Erythroblast (primary cell): ENCODE measurements at regions not wholly inside any gene's neighbourhood (a gene's known extent, or its start where the extent isn't known, plus 50 kb on each side); places are given as distances from the start of the nearest gene placed in this dataset.
A peak's percentile ranks its signal among the peaks of the same experiment; 100 is the strongest.

Experiments
- DNase-seq, 2 experiments: peaks; one replicate each; lab custom pipeline; 2025; lab: John Stamatoyannopoulos, UW
- GATA1 ChIP-seq: IDR thresholded peaks from 2 replicates; pipeline ENCODE4 v1.6.1; 2011; ENCODE audit warnings: low read depth, mild to moderate bottlenecking, control low read depth, low read length, moderate library complexity
- POLR2A ChIP-seq: IDR thresholded peaks from 2 replicates; pipeline ENCODE4 v1.6.1; 2011; ENCODE audit warnings: mild to moderate bottlenecking, low read length

DNA sequence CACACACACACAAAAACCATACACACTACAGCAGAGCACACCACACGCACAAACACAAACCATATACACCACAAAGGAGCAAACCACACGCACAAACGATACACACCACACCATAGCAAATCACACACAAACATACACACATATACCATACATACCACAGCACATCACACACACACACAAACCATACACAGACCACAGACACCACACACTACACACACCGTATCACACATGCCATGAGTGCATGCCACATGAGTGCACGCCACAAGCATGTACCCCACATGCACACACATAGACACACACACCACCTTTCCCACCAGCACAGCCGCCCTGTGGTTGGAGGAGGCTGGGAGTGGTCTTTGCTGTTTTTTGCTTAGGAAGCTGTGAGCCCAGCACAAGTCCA, 517.1 kb upstream of the MYT1L start:
- TF ChIP-seq GATA1, result no peak
- no peak for TF ChIP-seq POLR2A
- no peak for DNase-seq

DNA sequence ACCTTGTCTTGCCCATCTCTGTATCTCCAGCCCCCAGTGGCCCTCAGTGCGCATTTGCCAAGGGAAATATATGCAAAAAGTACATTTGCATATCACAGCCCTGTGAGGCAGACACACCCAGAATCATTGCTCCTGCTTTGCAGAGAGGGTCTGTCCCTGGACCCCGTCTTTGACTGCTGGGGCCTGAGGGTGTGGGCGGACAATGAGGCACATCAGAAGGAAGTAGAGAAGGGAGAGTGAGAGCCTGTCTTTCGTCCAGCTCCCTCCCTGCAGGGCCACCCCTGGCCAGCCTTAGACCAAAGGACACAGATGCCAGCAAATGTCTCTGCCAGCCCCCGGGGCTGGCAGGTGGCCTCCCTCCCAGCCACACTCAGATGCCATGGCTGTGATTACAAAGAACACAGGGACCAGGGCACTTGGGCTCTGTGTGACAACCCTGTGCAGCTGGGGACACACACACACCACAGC, 516.2 kb upstream of the MYT1L start:
- DNase-seq, result no peak
- TF ChIP-seq POLR2A, result no peak
- TF ChIP-seq GATA1, result no peak

DNA sequence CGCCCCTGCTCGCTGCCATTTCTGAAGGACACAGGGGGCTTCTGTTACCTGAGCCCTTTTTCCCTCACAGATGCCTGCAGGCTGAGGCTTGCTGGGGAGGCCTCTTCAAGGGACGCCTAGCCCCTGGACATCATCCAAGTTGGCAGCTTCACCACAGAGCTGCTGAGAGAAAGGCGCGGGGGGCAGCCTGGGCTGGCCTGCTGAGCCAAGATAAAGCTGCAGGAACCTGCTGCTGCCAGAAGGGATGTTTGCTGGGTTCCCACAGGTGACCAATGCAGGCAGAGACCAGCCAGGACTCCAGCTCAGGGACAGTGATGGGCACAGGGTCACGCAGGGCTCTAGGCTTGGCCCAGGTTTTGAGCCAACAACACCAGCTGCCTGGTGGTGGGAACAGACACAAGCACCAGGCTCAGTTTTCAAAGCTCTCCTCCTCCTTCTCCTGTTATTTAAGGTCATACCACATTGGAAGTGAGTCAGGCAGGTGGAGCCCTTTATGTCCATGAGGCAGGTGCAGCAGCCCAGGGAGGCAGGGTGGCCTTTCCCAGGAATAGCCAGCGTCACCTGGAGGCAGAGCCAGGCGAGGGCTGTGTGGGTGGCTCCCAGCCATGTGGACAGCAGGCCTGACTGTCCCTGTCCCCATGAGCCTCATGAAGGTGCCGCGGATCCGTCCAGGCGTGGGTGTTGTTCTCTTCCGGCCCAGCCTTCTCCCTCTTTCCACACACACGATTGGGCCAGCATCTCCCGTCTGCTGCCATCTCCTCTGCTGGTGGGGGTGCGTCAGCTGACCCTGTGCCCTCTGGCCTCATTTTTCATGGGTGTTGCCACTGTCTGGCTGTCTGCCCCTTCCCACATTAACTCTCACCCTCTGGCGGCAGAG, 515.5 kb upstream of the MYT1L start:
- no peak for TF ChIP-seq GATA1
- peak; percentile 19 for TF ChIP-seq POLR2A
- peak; percentile 2 to 11 for DNase-seq

DNA sequence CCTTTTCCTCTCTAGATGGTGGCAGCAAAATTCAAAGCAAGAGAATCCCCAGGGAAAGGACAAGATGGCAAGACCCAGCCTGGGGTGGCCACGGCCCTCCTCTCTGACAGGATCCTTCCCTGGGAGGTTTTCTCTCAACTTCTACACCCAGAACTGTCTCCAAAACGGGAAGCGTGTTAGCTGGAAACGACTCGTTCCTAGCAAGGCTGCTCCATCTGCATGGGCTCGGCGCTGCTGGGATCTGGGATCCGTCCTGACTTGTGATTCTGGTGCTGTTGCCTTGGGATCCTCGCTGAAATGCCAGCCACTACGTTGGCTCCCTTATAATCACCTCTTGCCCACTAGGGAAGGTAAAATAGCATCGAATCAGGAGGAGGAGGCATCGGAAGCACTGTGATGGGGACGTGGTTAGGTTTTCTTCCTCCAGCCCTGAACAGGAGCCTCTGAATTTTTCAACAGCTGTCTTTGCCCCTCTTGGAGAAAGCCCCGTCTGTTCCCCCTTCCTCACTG, 514.8 kb upstream of the MYT1L start:
- TF ChIP-seq POLR2A (no peak), GATA1 (no peak)
- no peak for DNase-seq

DNA sequence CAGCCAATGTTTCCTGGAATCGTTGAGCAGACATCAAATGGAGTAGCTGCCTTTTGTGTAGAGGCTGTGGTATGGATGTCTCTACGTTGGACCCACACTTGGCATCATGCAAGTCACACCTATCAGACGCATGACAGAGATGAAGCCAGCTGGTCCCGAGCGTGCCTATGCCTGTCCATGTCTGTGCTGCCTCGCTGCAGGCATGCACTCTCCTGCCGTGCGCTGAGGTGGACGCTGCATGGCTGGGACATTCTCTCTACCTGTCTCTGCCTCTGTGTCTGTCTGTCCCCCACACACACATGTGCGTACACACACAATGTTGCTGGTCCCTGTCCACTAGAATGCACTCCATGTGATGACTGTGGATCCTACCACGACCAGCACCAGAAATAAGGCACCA, 514.2 kb upstream of the MYT1L start:
- no peak for TF ChIP-seq GATA1
- TF ChIP-seq POLR2A, result no peak
- DNase-seq, result no peak

DNA sequence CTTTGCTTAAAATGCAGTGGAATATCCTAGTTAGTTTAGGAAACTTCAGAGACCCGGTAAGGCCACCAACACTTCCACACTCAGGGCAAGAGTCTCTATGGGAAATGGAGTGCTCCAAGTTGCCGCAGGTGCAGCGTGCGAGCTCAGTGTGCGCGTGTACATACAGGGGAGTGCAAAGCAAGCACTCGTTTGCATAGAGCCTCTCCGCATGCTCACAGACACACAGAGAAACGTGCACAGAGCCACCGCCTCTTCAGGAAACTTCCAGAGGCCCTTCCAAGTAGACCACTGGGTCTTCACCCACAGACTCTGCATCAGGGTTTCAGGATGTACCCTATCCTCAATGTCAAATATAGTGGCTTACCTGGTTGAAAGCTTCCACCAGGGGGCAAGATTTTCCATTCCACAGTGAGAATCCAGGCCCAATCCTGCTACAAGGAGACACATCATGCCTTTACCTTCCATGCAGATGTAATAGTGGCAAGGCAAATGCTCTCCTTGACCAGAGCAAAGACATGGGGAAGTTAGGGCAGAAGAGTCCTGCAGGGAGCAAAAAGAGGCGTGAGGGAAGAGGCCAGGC, 513.0 kb upstream of the MYT1L start:
- peak in 1 of 2 experiments; percentile 10 for DNase-seq
- TF ChIP-seq POLR2A, result no peak
- TF ChIP-seq GATA1, result no peak

DNA sequence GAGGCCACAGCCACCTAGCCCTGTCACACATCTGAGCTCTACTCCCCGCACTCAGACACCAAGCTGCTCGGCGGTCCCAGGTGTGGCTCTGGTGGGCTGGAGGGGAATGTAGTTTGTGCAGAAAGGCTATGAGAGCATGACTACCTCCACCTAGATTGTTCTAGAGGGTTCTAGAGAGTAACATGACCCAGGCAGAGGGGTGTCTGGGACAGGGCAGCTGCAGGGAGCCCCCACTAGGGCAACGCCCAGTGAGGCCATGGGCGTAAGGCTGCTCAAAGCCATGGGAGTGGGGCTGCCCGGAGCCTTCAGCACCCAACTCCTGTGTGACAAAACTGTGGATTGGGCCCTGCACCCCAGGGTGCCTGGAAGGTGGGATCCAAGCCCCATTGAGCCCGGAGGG, 511.4 kb upstream of the MYT1L start:
- TF ChIP-seq GATA1 (no peak), POLR2A (no peak)

DNA sequence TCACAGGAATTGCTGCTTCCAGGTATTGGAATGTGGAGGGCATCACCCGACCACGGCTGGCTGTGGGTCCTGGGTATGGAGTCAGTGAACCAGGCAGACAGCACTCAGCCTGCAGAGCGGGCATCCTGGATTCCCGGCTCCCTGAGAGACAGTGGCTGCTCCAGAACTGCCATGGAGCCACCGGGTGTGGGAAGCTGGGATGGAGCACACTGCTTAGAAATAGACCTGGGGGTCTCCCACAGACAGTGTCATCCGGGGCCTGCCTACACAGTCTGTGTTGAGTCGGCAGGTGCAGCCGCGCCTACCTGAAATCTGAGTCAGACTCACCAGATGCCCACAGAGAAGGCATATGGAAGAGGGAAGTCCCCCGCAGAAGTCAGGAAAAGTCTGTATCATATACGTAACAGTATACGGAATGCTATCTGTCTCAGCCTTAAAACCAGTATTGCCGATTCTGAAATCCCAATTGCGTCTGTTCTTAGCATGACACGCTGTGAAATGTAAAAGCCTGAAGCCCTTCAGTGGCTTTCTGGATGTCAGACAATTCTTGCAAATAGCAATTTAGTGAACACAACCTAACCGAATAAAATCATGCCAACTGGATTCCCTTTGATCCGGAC, 509.7 kb upstream of the MYT1L start:
- no peak for TF ChIP-seq POLR2A
- no peak for TF ChIP-seq GATA1
- no peak for DNase-seq

More for the DNA sequence above, 511.4 kb upstream of the MYT1L start:
- no peak for DNase-seq

DNA sequence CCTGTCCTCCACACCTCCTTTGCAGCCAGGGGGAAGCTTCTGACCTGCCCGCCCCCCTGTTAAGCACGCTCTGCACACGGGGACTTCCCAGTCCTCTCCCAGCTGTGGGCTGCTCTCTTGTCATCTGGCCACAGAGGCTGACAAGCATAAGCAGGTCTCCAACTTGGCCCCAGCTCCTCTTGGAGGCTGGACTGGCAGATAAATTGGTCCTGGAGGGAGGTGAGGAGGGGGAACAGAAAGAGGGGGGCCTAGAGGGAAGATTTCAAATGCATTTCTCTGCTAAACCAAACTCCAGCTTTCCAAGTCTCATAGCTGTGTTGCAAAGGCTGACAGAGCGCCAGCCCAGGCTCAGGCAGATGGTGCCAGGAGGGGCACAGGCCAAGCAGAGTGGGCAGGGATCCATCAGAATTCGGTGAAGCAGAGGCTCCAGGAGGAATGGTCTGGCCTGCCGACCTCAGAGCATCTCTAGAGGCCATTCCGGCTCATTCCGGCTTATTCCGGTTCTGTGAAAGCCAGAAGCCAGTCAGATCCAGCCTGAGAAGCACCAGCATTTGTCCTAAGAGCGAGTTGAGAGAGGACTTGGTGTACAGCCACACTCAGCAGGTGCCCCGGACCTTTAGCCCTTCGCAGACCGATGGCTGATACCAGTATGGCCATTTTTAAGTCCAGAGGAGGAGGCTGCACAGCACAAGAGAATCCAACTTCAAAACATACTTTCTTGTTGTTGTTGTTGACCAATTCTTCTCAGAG, 508.9 kb upstream of the MYT1L start:
- DNase-seq, result no peak
- no peak for TF ChIP-seq POLR2A
- TF ChIP-seq GATA1, result no peak

DNA sequence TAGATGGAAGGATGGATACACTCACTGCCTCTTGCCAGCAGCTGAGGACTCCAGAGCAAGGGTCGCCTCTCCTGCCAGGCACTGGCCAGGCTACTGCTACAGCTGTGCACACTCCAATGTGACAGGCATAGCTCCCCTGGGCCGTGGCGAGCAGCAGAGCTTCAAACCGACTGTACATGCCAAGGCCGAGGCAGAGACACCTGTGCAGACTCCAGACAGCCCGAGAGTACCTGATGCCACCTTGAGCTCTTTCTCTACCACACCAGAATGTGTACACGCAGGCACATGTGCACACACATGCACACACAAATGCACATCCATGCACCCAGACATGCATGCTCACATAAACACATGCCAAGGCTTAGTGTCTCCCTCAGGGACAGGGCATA, 508.3 kb upstream of the MYT1L start:
- TF ChIP-seq POLR2A, result no peak
- no peak for TF ChIP-seq GATA1
- DNase-seq, result no peak

DNA sequence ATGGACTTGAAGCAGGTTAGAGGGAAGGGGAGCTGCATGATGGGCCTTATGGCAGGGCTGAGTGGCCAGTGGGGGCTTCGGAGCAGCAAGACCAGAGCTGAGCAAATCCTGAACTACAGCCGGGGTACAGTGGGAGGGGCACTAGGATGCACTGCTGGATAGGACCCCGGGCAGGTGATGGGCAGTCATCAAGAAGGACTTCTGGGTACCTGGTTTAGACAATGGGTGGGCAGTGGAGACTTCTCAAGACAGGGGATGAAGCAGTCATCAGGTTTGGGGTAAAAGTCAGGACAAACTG, 507.4 kb upstream of the MYT1L start:
- DNase-seq, result no peak
- TF ChIP-seq POLR2A (no peak), GATA1 (no peak)

DNA sequence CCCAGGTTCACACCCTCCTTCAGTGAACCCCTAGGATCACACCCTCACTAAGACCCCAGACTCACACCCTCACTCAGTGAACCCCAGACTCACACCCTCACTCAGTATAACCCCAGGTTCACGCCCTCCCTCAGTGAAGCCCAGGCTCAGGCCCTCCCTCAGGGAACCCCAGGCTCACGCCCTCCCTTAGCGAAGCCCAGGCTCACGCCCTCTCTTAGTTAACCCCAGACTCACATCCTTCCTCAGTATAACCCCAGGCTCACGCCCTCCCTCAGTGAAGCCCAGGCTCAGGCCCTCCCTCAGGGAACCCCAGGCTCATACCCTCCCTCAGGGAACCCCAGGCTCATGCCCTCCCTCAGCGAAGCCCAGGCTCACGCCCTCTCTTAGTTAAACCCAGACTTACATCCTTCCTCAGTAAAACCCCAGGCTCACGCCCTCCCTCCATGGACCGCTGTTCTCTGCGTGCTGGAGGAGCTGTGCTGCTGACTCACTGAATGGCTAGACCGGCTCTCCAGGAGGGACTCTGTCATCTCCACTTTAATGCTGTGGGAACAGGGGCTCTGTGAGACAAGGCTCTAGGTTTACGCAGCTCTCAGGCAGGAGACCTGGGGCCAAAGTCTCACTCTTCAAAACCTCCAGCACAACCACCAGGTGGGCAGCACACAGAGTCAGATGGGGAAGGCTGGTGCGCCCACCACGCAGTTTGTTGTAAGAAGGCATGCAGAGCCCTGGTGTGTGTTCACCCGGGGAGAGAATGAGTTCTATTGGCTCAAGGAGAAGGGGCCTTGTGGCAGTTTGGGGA, 506.9 kb upstream of the MYT1L start:
- TF ChIP-seq GATA1 (no peak), POLR2A (no peak)
- no peak for DNase-seq
